Trophoblast cell (in vitro differentiated cells and primary cell): ENCODE measurements at regions not wholly inside any gene's neighbourhood (a gene's known extent, or its start where the extent isn't known, plus 50 kb on each side); places are given as distances from the start of the nearest gene placed in this dataset.
"Not testable (repeated sequence)": the region's sequence is repeated elsewhere in the genome, so short reads cannot be mapped to it uniquely, and the experiment has no call there.

Source experiments
- DNase-seq, 2 donors: peaks; one replicate each; pipeline ENCODE4 v3.0.0-alpha.2; 2016
- H2AFZ ChIP-seq: 2 replicates; pipeline ENCODE4 v1.6.1; 2013; ENCODE audit warnings: low read length, moderate library complexity, mild to moderate bottlenecking; ENCODE audit not compliant: insufficient read depth, poor library complexity
- H2AK5ac ChIP-seq: 2 replicates; pipeline ENCODE4 v1.6.1; 2013; ENCODE audit warnings: mild to moderate bottlenecking, low read length
- H2BK120ac ChIP-seq: 2 replicates; pipeline ENCODE4 v1.6.1; 2013; ENCODE audit warnings: low read length, mild to moderate bottlenecking, moderate library complexity; ENCODE audit not compliant: insufficient read depth, poor library complexity
- H2BK12ac ChIP-seq: 2 replicates; pipeline ENCODE4 v1.6.1; 2013; ENCODE audit warnings: mild to moderate bottlenecking, low read length, moderate library complexity
- H2BK5ac ChIP-seq: 2 replicates; pipeline ENCODE4 v1.6.1; 2013; ENCODE audit warnings: low read length, low read depth, moderate library complexity, mild to moderate bottlenecking; ENCODE audit not compliant: poor library complexity
- H3K14ac ChIP-seq: 2 replicates; pipeline ENCODE4 v1.6.1; 2013; ENCODE audit warnings: mild to moderate bottlenecking, low read length
- H3K18ac ChIP-seq: 2 replicates; pipeline ENCODE4 v1.6.1; 2013; ENCODE audit warnings: mild to moderate bottlenecking, low read length
- H3K23ac ChIP-seq: 2 replicates; pipeline ENCODE4 v1.6.1; 2013; ENCODE audit warnings: low read length
- H3K27ac ChIP-seq: 2 replicates; pipeline ENCODE4 v1.5.1; 2013; ENCODE audit warnings: low read depth, mild to moderate bottlenecking, inconsistent platforms, low read length, moderate library complexity
- H3K27me3 ChIP-seq: 2 replicates; pipeline ENCODE4 v1.6.1; 2013; ENCODE audit warnings: inconsistent platforms, mild to moderate bottlenecking, low read length, moderate library complexity; ENCODE audit not compliant: insufficient read depth
- H3K36me3 ChIP-seq, 2 experiments: 1 replicate in 1 of 2; 2 replicates in 1 of 2; pipeline ENCODE4 v1.6.1; 2013; ENCODE audit warnings: low read length in 2 of 2, mild to moderate bottlenecking in 2 of 2, moderate library complexity in 1 of 2; ENCODE audit not compliant: insufficient read depth in 2 of 2, control insufficient read depth in 1 of 2
- H3K4ac ChIP-seq: 2 replicates; pipeline ENCODE4 v1.6.1; 2013; ENCODE audit warnings: low read depth, mild to moderate bottlenecking, low read length, moderate library complexity
- H3K4me1 ChIP-seq, 2 experiments: 1 replicate in 1 of 2; 2 replicates in 1 of 2; pipeline ENCODE4 v1.6.1; 2013; ENCODE audit warnings: low read length in 2 of 2, mild to moderate bottlenecking in 2 of 2, moderate library complexity in 1 of 2; ENCODE audit not compliant: insufficient read depth in 2 of 2, control insufficient read depth in 1 of 2
- H3K4me2 ChIP-seq: 2 replicates; pipeline ENCODE4 v1.6.1; 2013; ENCODE audit warnings: inconsistent platforms, mild to moderate bottlenecking, low read length, moderate library complexity
- H3K4me3 ChIP-seq: 2 replicates; pipeline ENCODE4 v1.5.1; 2013; ENCODE audit warnings: mild to moderate bottlenecking, low read depth, low read length, inconsistent platforms
- H3K79me1 ChIP-seq: one replicate; pipeline ENCODE4 v1.6.1; 2013; ENCODE audit warnings: low read length
- H3K79me2 ChIP-seq: 2 replicates; pipeline ENCODE4 v1.6.1; 2013; ENCODE audit warnings: low read length, mild to moderate bottlenecking; ENCODE audit not compliant: control insufficient read depth, insufficient read depth, poor library complexity
- H3K9ac ChIP-seq: 2 replicates; pipeline ENCODE4 v1.6.1; 2013; ENCODE audit warnings: mild to moderate bottlenecking, low read length
- H3K9me3 ChIP-seq: 2 replicates; pipeline ENCODE4 v1.6.1; 2013; ENCODE audit warnings: low read depth, mild to moderate bottlenecking, control low read depth, inconsistent platforms, low read length; ENCODE audit not compliant: insufficient read depth
- H4K12ac ChIP-seq: 2 replicates; pipeline ENCODE4 v1.6.1; 2013; ENCODE audit warnings: low read depth, mild to moderate bottlenecking, low read length, moderate library complexity
- H4K8ac ChIP-seq: 2 replicates; pipeline ENCODE4 v1.6.1; 2013; ENCODE audit warnings: low read depth, mild to moderate bottlenecking, low read length, moderate library complexity
- H4K91ac ChIP-seq: one replicate; pipeline ENCODE4 v1.6.1; 2013; ENCODE audit warnings: low read depth, mild to moderate bottlenecking, low read length, moderate library complexity
- WGBS: extraction: QIAGEN DNeasy Blood & Tissue Kit; methylation state at CpG from one replicate; pipeline ENCODE4 v1.1.7; 2013; ENCODE audit warnings: missing lambda C conversion rate; ENCODE audit not compliant: insufficient read length, insufficient coverage; ENCODE audit errors: extremely low coverage; 5-methylcytosine and 5-hydroxymethylcytosine counted together

GRCh38 chr21:9768376-9769130 lies 752.8 kb upstream of the TPTE start:
- not testable (repeated sequence) for H4K8ac ChIP-seq, H3K14ac ChIP-seq, H3K79me2 ChIP-seq, DNase-seq, H3K9ac ChIP-seq, H3K18ac ChIP-seq, H3K79me1 ChIP-seq, H2AFZ ChIP-seq, H3K23ac ChIP-seq, H3K36me3 ChIP-seq, H2BK12ac ChIP-seq, H3K27me3 ChIP-seq, H2AK5ac ChIP-seq, H4K12ac ChIP-seq, H3K4me1 ChIP-seq, H3K4me2 ChIP-seq, H2BK120ac ChIP-seq, H2BK5ac ChIP-seq, H3K4ac ChIP-seq, H4K91ac ChIP-seq, H3K27ac ChIP-seq
- WGBS: no CpG with 5 or more reads among the region's 21 CpGs
- H3K4me3 ChIP-seq: peak overlapping the region; percentile 11
- peaks cover 42% of the 10 kb centered on the region for H3K9me3 ChIP-seq

GRCh38 chr21:9769131-9769498 lies 752.3 kb upstream of the TPTE start:
- H3K27ac ChIP-seq, H2BK5ac ChIP-seq, H3K4ac ChIP-seq, H3K14ac ChIP-seq, H4K8ac ChIP-seq, H4K91ac ChIP-seq, H3K79me1 ChIP-seq, H2BK12ac ChIP-seq, H3K4me3 ChIP-seq, H3K36me3 ChIP-seq, H3K23ac ChIP-seq, H2BK120ac ChIP-seq, H3K79me2 ChIP-seq, H2AK5ac ChIP-seq, H3K4me1 ChIP-seq, H3K27me3 ChIP-seq, H3K18ac ChIP-seq, H3K9ac ChIP-seq, H4K12ac ChIP-seq, H2AFZ ChIP-seq, H3K4me2 ChIP-seq, DNase-seq: not testable (repeated sequence)
- WGBS: no CpG with 5 or more reads among the region's 9 CpGs
- peaks cover 39% of the 10 kb centered on the region for H3K9me3 ChIP-seq

- H3K9ac ChIP-seq, H3K4me1 ChIP-seq, H3K27me3 ChIP-seq, H3K27ac ChIP-seq, DNase-seq, H2AFZ ChIP-seq, H3K79me2 ChIP-seq, H3K4me2 ChIP-seq, H3K4ac ChIP-seq, H3K36me3 ChIP-seq, H2BK5ac ChIP-seq, H4K8ac ChIP-seq, H2AK5ac ChIP-seq, H2BK12ac ChIP-seq, H4K91ac ChIP-seq, H3K18ac ChIP-seq, H4K12ac ChIP-seq, H3K14ac ChIP-seq, H3K79me1 ChIP-seq, H3K23ac ChIP-seq, H3K4me3 ChIP-seq, H2BK120ac ChIP-seq: not testable (repeated sequence)
- no CpG with 5 or more reads among the region's 17 CpGs for WGBS
- peaks cover 42% of the 10 kb centered on the region for H3K9me3 ChIP-seq
Observed at GRCh38 chr21:9769718-9770690, 751.4 kb upstream of the TPTE start.

GRCh38 chr21:9771466-9772347 lies 749.7 kb upstream of the TPTE start:
- not testable (repeated sequence) for H3K27me3 ChIP-seq, H3K14ac ChIP-seq, H3K4me2 ChIP-seq, H2BK5ac ChIP-seq, H3K4me1 ChIP-seq, H2AK5ac ChIP-seq, H2BK12ac ChIP-seq, H4K91ac ChIP-seq, H4K8ac ChIP-seq, DNase-seq, H3K9ac ChIP-seq, H4K12ac ChIP-seq, H3K4me3 ChIP-seq, H2BK120ac ChIP-seq, H3K36me3 ChIP-seq, H3K18ac ChIP-seq, H3K79me2 ChIP-seq, H3K27ac ChIP-seq, H3K79me1 ChIP-seq, H3K23ac ChIP-seq, H3K4ac ChIP-seq, H2AFZ ChIP-seq
- peaks cover 49% of the 10 kb centered on the region for H3K9me3 ChIP-seq
- no CpG with 5 or more reads among the region's 17 CpGs for WGBS
